ENCODE measurements at regions not wholly inside any gene's neighbourhood (a gene's known extent, or its start where the extent isn't known, plus 50 kb on each side); places are given as distances from the start of the nearest gene placed in this dataset.

GRCh38 chr10:34006471-34006870, 672.0 kb upstream of the NRP1 start:
- TF ChIP-seq CTCF (conservative IDR thresholded peaks at IDR 0.05; ENCODE audit: low read depth, low read length) (no peak), EZH2 (IDR thresholded peaks at IDR 0.05; ENCODE audit: borderline replicate concordance, low read depth, low read length, poor library complexity, severe bottlenecking) (no peak)
